ENCODE measurements at regions not wholly inside any gene's neighbourhood (a gene's known extent, or its start where the extent isn't known, plus 50 kb on each side); places are given as distances from the start of the nearest gene placed in this dataset.
A peak's percentile ranks its signal among the peaks of the same experiment; 100 is the strongest.

DNA sequence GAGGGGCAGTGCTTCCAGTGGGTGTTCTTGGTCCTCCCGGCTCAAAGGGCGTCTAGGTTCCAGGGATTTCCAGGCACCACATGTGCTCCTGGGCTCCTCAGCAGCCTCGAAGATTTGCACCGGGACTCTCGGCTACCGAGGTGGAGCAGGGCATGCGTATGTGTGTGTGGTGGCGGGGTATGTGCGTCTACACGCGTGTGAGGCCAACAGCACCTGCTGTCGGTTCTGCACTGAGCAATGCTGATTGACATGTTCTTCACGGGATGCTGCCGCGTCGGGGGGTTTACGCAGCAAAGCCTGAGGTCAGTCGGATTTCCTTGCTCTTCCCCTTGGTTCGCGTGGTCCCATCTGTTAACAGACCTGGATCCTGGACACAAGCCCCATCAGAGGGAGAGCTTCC, 119.8 kb downstream of the NDUFA10 start:
- TF ChIP-seq STAT1 (IDR thresholded peaks at IDR 0.05; ENCODE audit: unreplicated experiment): no peak
- TF ChIP-seq JUNB (IDR thresholded peaks at IDR 0.05; ENCODE audit: unreplicated experiment): no peak
- TF ChIP-seq NANOG (IDR thresholded peaks at IDR 0.05; ENCODE audit: borderline replicate concordance): no peak
- Histone ChIP-seq H3K4me1 (ENCODE audit: insufficient read depth) (peaks cover 24% of the 10 kb centered on the region), H4K20me1 (replicated peaks; ENCODE audit: insufficient read depth) (no peaks in the 10 kb centered on the region), H3K36me3 (ENCODE audit: insufficient read depth) (no peaks in the 10 kb centered on the region), H3K9me2 (ENCODE audit: insufficient read depth) (peaks cover 11% of the 10 kb centered on the region; the same call in 1 of the 2 replicates), H3K4me3 (no peak overlapping the region), H3K27me3 (ENCODE audit: insufficient read depth) (no peaks in the 10 kb centered on the region), H3K27ac (ENCODE audit: low read depth) (no peak overlapping the region), H2AFZ (no peak overlapping the region), H3F3A (replicated peaks; ENCODE audit: low read depth) (no peaks in the 10 kb centered on the region), H3K79me2 (replicated peaks; ENCODE audit: insufficient read depth) (no peaks in the 10 kb centered on the region), H3K4me2 (no peak overlapping the region)
- H3K4me1 Mint-ChIP-seq: peaks cover 23% of the 10 kb centered on the region
- peaks cover 14% of the 10 kb centered on the region for H3K9me3 Mint-ChIP-seq
- DNase-seq (ENCODE audit: low spot score): no peak
- H3K4me3 Mint-ChIP-seq: no peak overlapping the region
- no peak for ATAC-seq
- H3K27me3 Mint-ChIP-seq (ENCODE audit: insufficient read depth, low read depth, poor library complexity): peaks cover 7% of the 10 kb centered on the region
- H3K27ac Mint-ChIP-seq: peak overlapping the region; percentile 62; the same call in 1 of the 2 replicates
- H3K36me3 Mint-ChIP-seq (ENCODE audit: low read depth): peaks cover 6% of the 10 kb centered on the region; the same call in 1 of the 3 replicates

- no peak overlapping the region for H3K27ac Mint-ChIP-seq
- Histone ChIP-seq H3K9me2 (ENCODE audit: insufficient read depth) (peaks cover 11% of the 10 kb centered on the region; the same call in 1 of the 2 replicates), H3K79me2 (replicated peaks; ENCODE audit: insufficient read depth) (no peaks in the 10 kb centered on the region), H2AFZ (no peak overlapping the region), H3K27ac (ENCODE audit: low read depth) (no peak overlapping the region), H3F3A (replicated peaks; ENCODE audit: low read depth) (no peaks in the 10 kb centered on the region), H3K4me3 (no peak overlapping the region), H4K20me1 (replicated peaks; ENCODE audit: insufficient read depth) (no peaks in the 10 kb centered on the region), H3K4me2 (no peak overlapping the region), H3K27me3 (ENCODE audit: insufficient read depth) (no peaks in the 10 kb centered on the region), H3K4me1 (ENCODE audit: insufficient read depth) (peaks cover 24% of the 10 kb centered on the region), H3K36me3 (ENCODE audit: insufficient read depth) (no peaks in the 10 kb centered on the region)
- peaks cover 14% of the 10 kb centered on the region for H3K9me3 Mint-ChIP-seq
- DNase-seq (ENCODE audit: low spot score): no peak
- H3K4me3 Mint-ChIP-seq: no peak overlapping the region
- peaks cover 6% of the 10 kb centered on the region; the same call in 1 of the 3 replicates for H3K36me3 Mint-ChIP-seq (ENCODE audit: low read depth)
- no peak for TF ChIP-seq EZH2 (IDR thresholded peaks at IDR 0.05; ENCODE audit: low read depth, unreplicated experiment)
- TF ChIP-seq JUNB (IDR thresholded peaks at IDR 0.05; ENCODE audit: unreplicated experiment): no peak
- no peak for TF ChIP-seq CREB1 (CRISPR knock-in tag; IDR thresholded peaks at IDR 0.05; ENCODE audit: low read depth)
- TF ChIP-seq ZNF331 (CRISPR knock-in tag; IDR thresholded peaks at IDR 0.05; ENCODE audit: low read depth): no peak
- TF ChIP-seq NANOG (IDR thresholded peaks at IDR 0.05; ENCODE audit: borderline replicate concordance): no peak
- no peak for TF ChIP-seq CTCF (conservative IDR thresholded peaks at IDR 0.05; ENCODE audit: low read depth in 2 of 2)
- TF ChIP-seq ETS1 (IDR thresholded peaks at IDR 0.05): no peak
- peaks cover 10% of the 10 kb centered on the region for H3K27me3 Mint-ChIP-seq (ENCODE audit: insufficient read depth, low read depth, poor library complexity)
- H3K4me1 Mint-ChIP-seq: peaks cover 23% of the 10 kb centered on the region
- ATAC-seq: no peak
Observed at GRCh38 chr2:239904496-239904895, 120.6 kb downstream of the NDUFA10 start.
